Osteoblast (primary cell): ENCODE measurements at regions not wholly inside any gene's neighbourhood (a gene's known extent, or its start where the extent isn't known, plus 50 kb on each side); places are given as distances from the start of the nearest gene placed in this dataset.
A peak's percentile ranks its signal among the peaks of the same experiment; 100 is the strongest.

Source experiments
- DNase-seq: peaks from one replicate; pipeline ENCODE4 v3.0.0; 2011; ENCODE audit warnings: low spot score, mixed read lengths; ENCODE audit not compliant: insufficient read length; ENCODE audit errors: missing footprints
- H2AFZ ChIP-seq: 2 replicates; pipeline ENCODE4 v1.6.0; 2011; ENCODE audit warnings: mild to moderate bottlenecking, low read length
- H3K27ac ChIP-seq: 2 replicates; pipeline ENCODE4 v1.5.1; 2011; ENCODE audit warnings: mild to moderate bottlenecking, low read depth, low read length, moderate library complexity
- H3K27me3 ChIP-seq: 2 replicates; pipeline ENCODE4 v1.6.0; 2012; ENCODE audit warnings: mild to moderate bottlenecking, control low read depth, inconsistent platforms, low read length, moderate library complexity; ENCODE audit not compliant: insufficient read depth
- H3K36me3 ChIP-seq: 2 replicates; pipeline ENCODE4 v1.5.1; 2011; ENCODE audit warnings: mild to moderate bottlenecking, low read length, control low read depth, moderate library complexity; ENCODE audit not compliant: insufficient read depth
- H3K4me1 ChIP-seq: 2 replicates; pipeline ENCODE4 v1.5.1; 2011; ENCODE audit warnings: mild to moderate bottlenecking, low read length, control low read depth, moderate library complexity; ENCODE audit not compliant: insufficient read depth
- H3K4me2 ChIP-seq: 2 replicates; pipeline ENCODE4 v1.6.0; 2011; ENCODE audit warnings: mild to moderate bottlenecking, low read length; ENCODE audit not compliant: insufficient read depth
- H3K4me3 ChIP-seq: fragments of 200-600 bp; sonication (generic); 3 replicates; pipeline ENCODE4 v1.5.1; 2012; ENCODE audit warnings: mild to moderate bottlenecking, low read length, inconsistent platforms; ENCODE audit not compliant: insufficient read depth
- H3K79me2 ChIP-seq: 2 replicates; pipeline ENCODE4 v1.6.0; 2012; ENCODE audit warnings: mild to moderate bottlenecking, low read length, control low read depth, inconsistent platforms; ENCODE audit not compliant: insufficient read depth
- H3K9me3 ChIP-seq: 2 replicates; pipeline ENCODE4 v1.5.1; 2011; ENCODE audit warnings: low read depth, low read length, control low read depth
- H4K20me1 ChIP-seq: 2 replicates; pipeline ENCODE4 v1.6.0; 2012; ENCODE audit warnings: mild to moderate bottlenecking, low read length, control low read depth; ENCODE audit not compliant: insufficient read depth
- CTCF ChIP-seq: IDR thresholded peaks from 2 replicates; pipeline ENCODE4 v1.5.1; 2011; ENCODE audit warnings: mild to moderate bottlenecking, low read depth, low read length, moderate library complexity; ENCODE audit errors: extremely low read depth

DNA sequence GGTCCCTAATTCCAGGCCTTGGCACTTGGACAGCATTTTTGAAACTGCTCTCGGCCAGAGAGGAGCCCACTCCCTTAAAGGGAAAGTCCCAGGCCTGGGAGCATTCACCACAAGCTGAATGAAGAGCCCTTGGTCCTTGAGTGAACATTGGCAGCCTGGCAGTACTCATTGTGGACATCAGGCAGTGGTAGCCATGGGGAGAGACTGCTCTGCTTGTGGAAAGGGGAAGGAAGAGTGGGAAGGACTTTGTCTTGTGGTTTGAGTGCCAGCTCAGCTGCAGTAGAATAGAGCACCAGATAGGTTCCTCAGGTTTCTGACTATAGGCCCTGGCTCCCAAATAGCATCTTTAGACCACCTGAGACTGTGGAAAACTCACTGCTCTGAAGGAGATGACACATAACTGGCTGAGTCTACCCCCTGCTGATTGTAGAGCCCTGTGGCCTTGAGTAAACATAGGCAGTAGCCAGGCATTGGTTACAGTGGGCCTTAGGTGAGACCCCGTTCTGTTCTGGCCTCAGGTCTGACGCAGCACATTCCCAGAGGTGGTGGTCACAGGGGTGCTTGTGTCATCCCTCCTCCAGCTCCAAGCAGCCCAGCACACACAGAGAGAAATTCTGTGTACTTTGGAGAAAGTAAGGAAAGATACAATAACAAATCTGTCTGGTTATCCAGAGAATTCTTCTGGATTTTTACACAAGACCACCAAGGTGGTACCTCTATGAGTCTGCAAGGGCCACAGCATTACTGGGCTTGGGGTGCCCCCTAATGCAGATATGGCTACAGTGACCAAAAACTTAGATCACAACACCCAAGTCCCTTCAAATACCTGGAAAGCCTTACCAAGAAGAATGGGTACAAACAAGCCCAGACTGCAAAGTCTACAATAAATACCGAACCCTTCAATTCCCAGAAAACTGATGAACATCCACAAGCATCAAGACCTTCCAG is 153.8 kb downstream of the GNAI1 start:
- no peak overlapping the region for H3K4me3 ChIP-seq
- peaks cover 19% of the 10 kb centered on the region for H3K4me1 ChIP-seq
- H2AFZ ChIP-seq: no peak overlapping the region
- no peaks in the 10 kb centered on the region for H4K20me1 ChIP-seq
- no peaks in the 10 kb centered on the region for H3K79me2 ChIP-seq
- no peaks in the 10 kb centered on the region for H3K36me3 ChIP-seq
- H3K27me3 ChIP-seq: no peaks in the 10 kb centered on the region
- TF ChIP-seq CTCF: no peak
- H3K4me2 ChIP-seq: no peak overlapping the region
- no peaks in the 10 kb centered on the region for H3K9me3 ChIP-seq
- peak overlapping the region; percentile 54 for H3K27ac ChIP-seq
- peak; percentile 15 for DNase-seq

- no peak overlapping the region for H2AFZ ChIP-seq
- H3K27ac ChIP-seq: peak overlapping the region; percentile 54
- H4K20me1 ChIP-seq: no peaks in the 10 kb centered on the region
- DNase-seq: no peak
- no peak for TF ChIP-seq CTCF
- no peaks in the 10 kb centered on the region for H3K27me3 ChIP-seq
- no peaks in the 10 kb centered on the region for H3K36me3 ChIP-seq
- no peaks in the 10 kb centered on the region for H3K79me2 ChIP-seq
- H3K4me3 ChIP-seq: no peak overlapping the region
- H3K4me2 ChIP-seq: no peak overlapping the region
- H3K9me3 ChIP-seq: no peaks in the 10 kb centered on the region
- H3K4me1 ChIP-seq: peaks cover 19% of the 10 kb centered on the region
These were observed 153.0 kb downstream of the GNAI1 start for GRCh38 chr7:80287400-80288174.

DNA sequence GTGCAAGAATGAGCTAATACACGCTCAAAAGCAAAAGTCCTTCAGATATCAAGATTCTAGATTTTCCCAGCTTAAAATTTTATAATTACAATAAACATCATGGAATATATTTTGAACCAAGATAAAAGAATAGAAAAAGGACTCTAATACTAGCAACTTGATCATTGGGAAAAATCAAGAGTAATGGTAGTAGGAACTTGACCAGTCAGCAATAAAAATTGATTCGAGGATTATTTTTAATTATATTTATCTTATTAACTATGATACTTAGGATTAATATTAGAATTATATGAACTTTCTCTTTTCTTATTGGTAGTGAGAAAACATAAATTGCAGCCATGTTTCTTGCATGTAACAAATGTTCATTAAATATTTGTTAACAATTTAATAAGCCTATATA is 152.0 kb downstream of the GNAI1 start:
- Histone ChIP-seq H3K79me2 (no peaks in the 10 kb centered on the region), H3K36me3 (no peaks in the 10 kb centered on the region), H3K27ac (no peak overlapping the region), H3K4me2 (no peak overlapping the region), H3K4me1 (peaks cover 19% of the 10 kb centered on the region), H4K20me1 (no peaks in the 10 kb centered on the region), H2AFZ (no peak overlapping the region), H3K9me3 (no peaks in the 10 kb centered on the region), H3K4me3 (no peak overlapping the region), H3K27me3 (no peaks in the 10 kb centered on the region)
- no peak for TF ChIP-seq CTCF
- no peak for DNase-seq

- no peak for TF ChIP-seq CTCF
- Histone ChIP-seq H4K20me1 (no peaks in the 10 kb centered on the region), H2AFZ (no peak overlapping the region), H3K27ac (no peak overlapping the region), H3K4me3 (no peak overlapping the region), H3K36me3 (no peaks in the 10 kb centered on the region), H3K9me3 (no peaks in the 10 kb centered on the region), H3K79me2 (no peaks in the 10 kb centered on the region), H3K27me3 (no peaks in the 10 kb centered on the region), H3K4me1 (peaks cover 19% of the 10 kb centered on the region), H3K4me2 (no peak overlapping the region)
- peak; percentile 80 for DNase-seq
These were observed 150.2 kb downstream of the GNAI1 start for GRCh38 chr7:80284855-80285254.
